CD4-positive, alpha-beta T cell (primary cell): ENCODE measurements at regions not wholly inside any gene's neighbourhood (a gene's known extent, or its start where the extent isn't known, plus 50 kb on each side); places are given as distances from the start of the nearest gene placed in this dataset.
"Not testable (repeated sequence)": the region's sequence is repeated elsewhere in the genome, so short reads cannot be mapped to it uniquely, and the experiment has no call there.

Source experiments
- ATAC-seq: fragments of 200-7000 bp; cut with Tn5 transposase; one replicate; pipeline ENCODE4 v1.10.0; 2022; ENCODE audit warnings: mild to moderate bottlenecking; ENCODE audit not compliant: poor library complexity
- CTCF ChIA-PET: fragments of 350-600 bp; sonication (Branson Sonifier 250); formaldehyde crosslinking; loops from one replicate; lab custom pipeline; 2021; ENCODE audit warnings: antibody characterized with exemption, inconsistent platforms; lab: Charles Lee
- POLR2A ChIA-PET: fragments of 350-600 bp; sonication (Branson Sonifier 250); formaldehyde crosslinking; loops from one replicate; lab custom pipeline; 2021; ENCODE audit warnings: antibody characterized with exemption, inconsistent platforms; lab: Charles Lee
- DNase-seq, 14 experiments: peaks; one replicate each; pipeline ENCODE4 v3.0.0-alpha.2; 2013 to 2020; ENCODE audit warnings: mixed read lengths in 2 of 14
- H3K27ac ChIP-seq, 2 donors: one replicate each; pipeline versions ENCODE4 v1.5.1 to v1.7.0; 2013; ENCODE audit warnings: low read length in 2 of 2, low read depth in 1 of 2, mild to moderate bottlenecking in 1 of 2
- H3K27me3 ChIP-seq, 2 experiments: 1 replicate in 1 of 2; 2 replicates in 1 of 2; pipeline versions ENCODE4 v1.6.1 to v1.7.0; 2013; ENCODE audit warnings: low read length in 2 of 2, control low read depth in 1 of 2, mild to moderate bottlenecking in 1 of 2, moderate library complexity in 1 of 2; ENCODE audit not compliant: insufficient read depth in 2 of 2, control insufficient read depth in 1 of 2
- H3K36me3 ChIP-seq: one replicate; pipeline ENCODE4 v1.6.1; 2013; ENCODE audit warnings: low read length, control low read depth; ENCODE audit not compliant: insufficient read depth
- H3K4me1 ChIP-seq: one replicate; pipeline ENCODE4 v1.6.1; 2013; ENCODE audit warnings: low read length, control low read depth; ENCODE audit not compliant: insufficient read depth
- H3K4me3 ChIP-seq: one replicate; pipeline ENCODE4 v1.5.1; 2013; ENCODE audit warnings: mild to moderate bottlenecking, low read length, moderate library complexity
- H3K9me3 ChIP-seq, 2 experiments: 1 replicate in 1 of 2; 2 replicates in 1 of 2; pipeline versions ENCODE4 v1.6.1 to v1.7.0; 2013; ENCODE audit warnings: low read length in 2 of 2, mild to moderate bottlenecking in 2 of 2, control low read depth in 1 of 2, moderate library complexity in 1 of 2; ENCODE audit not compliant: control insufficient read depth in 1 of 2, insufficient read depth in 1 of 2
- H3K27ac Mint-ChIP-seq: one replicate; pipeline ENCODE4 v1.8.0; 2020; ENCODE audit warnings: mixed read lengths
- H3K27me3 Mint-ChIP-seq: one replicate; pipeline ENCODE4 v1.8.0; 2021; ENCODE audit warnings: mixed read lengths
- H3K36me3 Mint-ChIP-seq: one replicate; pipeline ENCODE4 v1.8.0; 2021; ENCODE audit warnings: low read depth, mixed read lengths
- H3K4me1 Mint-ChIP-seq: one replicate; pipeline ENCODE4 v1.8.0; 2021; ENCODE audit warnings: low read depth, mixed read lengths
- H3K4me3 Mint-ChIP-seq: one replicate; pipeline ENCODE4 v1.8.0; 2020; ENCODE audit warnings: mild to moderate bottlenecking, mixed read lengths
- H3K9me3 Mint-ChIP-seq: one replicate; pipeline ENCODE4 v1.8.0; 2020; ENCODE audit warnings: mixed read lengths
- intact Hi-C, 2 experiments: fragments of 100-400 bp; cut with DNase I in 1 of 2; cut with micrococcal nuclease in 1 of 2; formaldehyde crosslinking; loops; one replicate each; pipeline versions ENCODE4 v1.15.1 to v1.9.0; 2023 to 2025; cut with DNase I, micrococcal nuclease

- CTCF ChIA-PET, DNase-seq, H3K27me3 ChIP-seq, ATAC-seq, H3K36me3 ChIP-seq, H3K27ac ChIP-seq, H3K27me3 Mint-ChIP-seq, POLR2A ChIA-PET, H3K4me1 ChIP-seq, H3K27ac Mint-ChIP-seq, H3K9me3 Mint-ChIP-seq, H3K4me3 ChIP-seq, H3K4me1 Mint-ChIP-seq, H3K36me3 Mint-ChIP-seq, H3K4me3 Mint-ChIP-seq: not testable (repeated sequence)
- peaks cover 0 to 10% of the 10 kb centered on the region in 2 experiments for H3K9me3 ChIP-seq
- intact Hi-C loops = loop anchor here in 1 of 2 experiments (10.0 kb wide), 1 partner anchor 55 kb away; no protein-coding TSS in a partner anchor
Measured at GRCh38 chr15:20289538-20290103, 252.0 kb downstream of the GOLGA6L6 start.

DNA sequence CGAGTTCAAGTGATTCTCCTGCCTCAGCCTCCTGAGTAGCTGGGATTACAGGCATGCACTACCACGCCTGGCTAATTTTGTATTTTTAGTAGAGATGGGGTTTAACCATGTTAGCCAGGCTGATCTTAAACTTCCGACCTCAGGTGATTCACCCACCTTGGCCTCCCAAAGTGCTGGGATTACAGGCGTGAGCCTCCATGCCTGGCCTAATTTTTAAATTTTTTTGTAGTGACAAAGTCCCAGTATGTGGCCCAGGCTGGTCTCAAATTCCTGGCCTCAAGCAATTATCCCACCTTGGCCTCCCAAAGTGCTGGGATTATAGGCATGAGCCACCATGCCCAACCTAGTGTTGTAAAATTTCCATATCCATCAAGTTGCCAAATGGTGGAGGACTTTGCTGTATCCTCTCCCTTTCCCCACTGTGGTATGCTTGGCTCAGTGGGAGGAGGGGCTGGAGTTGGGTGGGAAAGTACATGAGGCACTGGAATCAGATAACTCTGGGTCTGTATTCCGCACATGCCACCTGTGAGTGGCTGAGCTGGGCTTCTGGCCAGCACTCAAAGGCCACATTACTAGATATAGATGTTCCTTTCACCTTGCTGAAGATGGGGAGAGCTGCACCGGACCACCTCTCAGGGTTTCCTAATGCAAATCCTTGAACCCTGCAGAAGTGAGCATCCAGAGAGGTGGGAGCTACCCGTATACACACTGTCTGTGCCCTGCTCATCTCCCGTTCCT, 252.6 kb downstream of the GOLGA6L6 start:
- ATAC-seq, POLR2A ChIA-PET, DNase-seq, H3K4me1 ChIP-seq, H3K9me3 Mint-ChIP-seq, H3K9me3 ChIP-seq, H3K36me3 Mint-ChIP-seq, H3K27ac Mint-ChIP-seq, H3K4me3 Mint-ChIP-seq, H3K4me1 Mint-ChIP-seq, H3K27me3 ChIP-seq, CTCF ChIA-PET, H3K4me3 ChIP-seq, H3K27ac ChIP-seq, H3K36me3 ChIP-seq, H3K27me3 Mint-ChIP-seq: not testable (repeated sequence)
- intact Hi-C loops = loop anchor here in 1 of 2 experiments (10.0 kb wide), 1 partner anchor 56 kb away; no protein-coding TSS in a partner anchor

- H3K27me3 ChIP-seq, H3K27me3 Mint-ChIP-seq, H3K36me3 Mint-ChIP-seq, H3K36me3 ChIP-seq, H3K4me3 ChIP-seq, H3K4me3 Mint-ChIP-seq, DNase-seq, POLR2A ChIA-PET, H3K4me1 ChIP-seq, H3K4me1 Mint-ChIP-seq, ATAC-seq, H3K9me3 Mint-ChIP-seq, H3K27ac Mint-ChIP-seq, CTCF ChIA-PET, H3K27ac ChIP-seq: not testable (repeated sequence)
- intact Hi-C loops = loop anchor here in 1 of 2 experiments (10.0 kb wide), 1 partner anchor 58 kb away; no protein-coding TSS in a partner anchor
- peaks cover 0 to 13% of the 10 kb centered on the region in 2 experiments for H3K9me3 ChIP-seq
Measured at GRCh38 chr15:20286559-20286958, 255.0 kb downstream of the GOLGA6L6 start.

DNA sequence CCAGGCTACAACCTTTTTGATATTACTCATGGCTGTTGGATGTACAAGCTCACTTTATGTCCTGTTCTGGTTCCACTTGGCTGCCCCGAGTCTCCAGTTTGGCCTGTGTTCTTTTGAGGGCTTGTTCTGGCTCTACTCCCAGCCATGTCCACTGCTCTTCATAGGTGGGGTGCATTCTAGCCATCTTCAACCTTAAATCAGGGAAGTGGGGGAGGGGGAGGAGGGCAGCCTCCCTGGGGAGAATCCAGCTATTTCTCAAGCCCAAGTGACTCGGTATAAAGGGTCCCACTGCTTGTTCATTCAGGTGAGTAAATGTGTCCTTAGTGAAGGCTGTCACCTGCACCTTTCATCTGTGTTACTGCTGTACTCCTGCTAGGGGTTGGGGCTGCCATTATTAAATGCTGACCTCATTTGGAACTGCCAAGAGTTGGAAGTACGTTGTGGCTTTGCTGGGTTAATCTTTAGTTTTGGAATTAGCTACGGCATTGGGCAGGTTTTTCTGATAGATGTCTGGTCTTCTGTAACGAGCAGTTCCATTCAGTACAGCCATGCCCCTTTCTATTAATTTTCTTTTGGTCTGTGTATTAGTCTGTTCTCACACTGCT, 255.8 kb downstream of the GOLGA6L6 start:
- POLR2A ChIA-PET, ATAC-seq, H3K9me3 Mint-ChIP-seq, H3K4me3 Mint-ChIP-seq, H3K27me3 Mint-ChIP-seq, DNase-seq, H3K4me1 Mint-ChIP-seq, H3K4me3 ChIP-seq, H3K4me1 ChIP-seq, H3K36me3 ChIP-seq, H3K27ac ChIP-seq, H3K36me3 Mint-ChIP-seq, H3K27me3 ChIP-seq, H3K27ac Mint-ChIP-seq: not testable (repeated sequence)
- CTCF ChIA-PET = interaction anchor here (0.7 kb wide), 1 partner anchor 378 kb away, joined by 4 read pairs; no protein-coding TSS in a partner anchor
- H3K9me3 ChIP-seq = peaks cover 0 to 21% of the 10 kb centered on the region in 2 experiments
- intact Hi-C loops = loop anchor here in 1 of 2 experiments (10.0 kb wide), 1 partner anchor 59 kb away; no protein-coding TSS in a partner anchor

- H3K4me1 Mint-ChIP-seq = not testable (repeated sequence)
Measured at GRCh38 chr15:20284891-20285535, 256.6 kb downstream of the GOLGA6L6 start.

GRCh38 chr15:20283651-20284050, 257.9 kb downstream of the GOLGA6L6 start:
- H3K4me3 ChIP-seq, H3K27me3 ChIP-seq, ATAC-seq, H3K27ac Mint-ChIP-seq, H3K4me1 Mint-ChIP-seq, H3K36me3 Mint-ChIP-seq, H3K4me1 ChIP-seq, CTCF ChIA-PET, POLR2A ChIA-PET, H3K27me3 Mint-ChIP-seq, H3K4me3 Mint-ChIP-seq, H3K9me3 Mint-ChIP-seq, H3K36me3 ChIP-seq, H3K27ac ChIP-seq, DNase-seq: not testable (repeated sequence)
- intact Hi-C loops = loop anchor here in 1 of 2 experiments (10.0 kb wide), 1 partner anchor 61 kb away; no protein-coding TSS in a partner anchor
- H3K9me3 ChIP-seq = peaks cover 0 to 35% of the 10 kb centered on the region in 2 experiments

More at GRCh38 chr15:20284891-20285535, 256.6 kb downstream of the GOLGA6L6 start:
- ATAC-seq, DNase-seq, H3K36me3 Mint-ChIP-seq, H3K27ac Mint-ChIP-seq, H3K36me3 ChIP-seq, H3K27me3 Mint-ChIP-seq, POLR2A ChIA-PET, H3K27ac ChIP-seq, H3K4me3 ChIP-seq, H3K9me3 Mint-ChIP-seq, H3K4me3 Mint-ChIP-seq, H3K27me3 ChIP-seq, H3K4me1 ChIP-seq: not testable (repeated sequence)
- H3K9me3 ChIP-seq = peaks cover 0 to 29% of the 10 kb centered on the region in 2 experiments
- CTCF ChIA-PET = interaction anchor here (0.7 kb wide), 1 partner anchor 378 kb away, joined by 4 read pairs; no protein-coding TSS in a partner anchor
- intact Hi-C loops = loop anchor here in 1 of 2 experiments (10.0 kb wide), 1 partner anchor 60 kb away; no protein-coding TSS in a partner anchor
